ENCODE measurements at regions not wholly inside any gene's neighbourhood (a gene's known extent, or its start where the extent isn't known, plus 50 kb on each side); places are given as distances from the start of the nearest gene placed in this dataset.

DNA sequence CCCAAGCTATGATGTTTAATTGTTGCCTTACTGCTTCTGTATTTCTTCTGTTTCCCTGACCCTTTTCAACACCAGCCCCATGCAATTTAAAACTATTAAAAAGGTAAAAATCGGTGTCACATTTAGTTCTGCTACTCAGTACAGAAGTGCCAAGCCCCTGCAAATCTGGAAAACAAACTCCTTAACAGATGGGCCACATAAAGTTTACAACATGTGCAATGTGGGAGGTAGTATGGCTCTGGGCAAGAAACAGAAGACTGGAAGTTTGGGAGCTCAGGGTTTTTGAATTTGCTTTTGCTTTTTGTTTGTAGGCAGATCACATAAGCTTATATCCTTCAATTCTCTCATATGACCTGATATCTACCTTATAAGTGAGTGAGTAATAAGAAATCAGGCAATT lies 404.0 kb upstream of the ATP2B1 start:
- POLR2A ChIA-PET: no interaction called here
- CTCF ChIA-PET: no interaction called here

DNA sequence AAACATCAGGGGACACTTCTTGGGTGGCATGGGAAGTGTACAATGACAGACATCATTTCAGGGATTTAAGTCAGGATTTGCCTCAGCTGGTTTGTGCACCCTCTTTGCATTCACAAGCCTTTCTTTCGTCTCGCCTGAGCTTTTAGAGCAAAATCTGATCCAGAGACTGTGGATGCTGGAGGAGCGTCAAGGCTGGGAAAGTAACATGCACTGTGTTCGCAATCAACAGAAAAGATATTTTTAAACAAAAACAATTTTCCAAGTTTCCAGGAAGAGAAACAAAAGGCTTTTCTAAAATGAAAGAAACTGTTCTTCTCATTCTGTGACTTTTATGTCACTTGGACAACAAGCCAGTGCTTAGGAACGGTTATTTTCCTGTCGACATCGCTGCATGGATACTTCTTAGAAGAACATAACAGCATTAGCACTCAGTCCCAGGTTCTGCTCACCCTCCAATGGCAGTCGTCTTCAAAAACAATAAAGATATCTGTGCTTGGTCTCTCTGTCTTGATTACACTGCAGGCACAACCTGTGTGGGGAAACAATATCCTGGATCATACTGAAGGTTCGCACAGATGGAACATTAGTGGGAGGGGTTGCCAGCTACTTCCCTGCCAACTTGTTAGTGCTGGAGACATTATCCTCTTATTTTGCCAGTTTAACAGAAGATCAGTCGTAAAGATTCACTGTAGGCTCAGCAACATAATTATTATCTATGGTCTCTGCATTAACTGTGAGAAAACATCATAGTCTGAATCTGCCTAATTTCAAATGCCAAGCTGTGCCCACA lies 403.3 kb upstream of the ATP2B1 start:
- CTCF ChIA-PET: no interaction called here
- POLR2A ChIA-PET: no interaction called here

DNA sequence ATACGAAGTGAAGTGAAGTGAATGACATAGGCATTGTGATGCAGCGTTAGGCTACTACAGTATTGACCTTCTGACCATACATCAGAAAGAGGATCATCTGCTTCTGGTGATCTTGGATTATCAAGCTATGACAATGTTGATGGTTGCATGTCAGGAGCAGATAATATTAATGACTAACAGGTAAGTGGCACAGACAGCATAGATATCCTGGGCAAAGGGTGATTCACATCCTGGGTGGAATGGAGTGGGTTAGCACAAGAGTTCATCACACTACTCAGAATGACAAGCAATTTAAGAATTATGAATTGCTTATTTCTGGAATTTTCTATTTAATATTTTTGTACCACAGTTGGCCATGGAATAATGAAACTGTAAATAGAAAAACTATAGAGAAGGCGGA lies 397.9 kb upstream of the ATP2B1 start:
- ChIA-PET POLR2A (no interaction called here), CTCF (no interaction called here)

DNA sequence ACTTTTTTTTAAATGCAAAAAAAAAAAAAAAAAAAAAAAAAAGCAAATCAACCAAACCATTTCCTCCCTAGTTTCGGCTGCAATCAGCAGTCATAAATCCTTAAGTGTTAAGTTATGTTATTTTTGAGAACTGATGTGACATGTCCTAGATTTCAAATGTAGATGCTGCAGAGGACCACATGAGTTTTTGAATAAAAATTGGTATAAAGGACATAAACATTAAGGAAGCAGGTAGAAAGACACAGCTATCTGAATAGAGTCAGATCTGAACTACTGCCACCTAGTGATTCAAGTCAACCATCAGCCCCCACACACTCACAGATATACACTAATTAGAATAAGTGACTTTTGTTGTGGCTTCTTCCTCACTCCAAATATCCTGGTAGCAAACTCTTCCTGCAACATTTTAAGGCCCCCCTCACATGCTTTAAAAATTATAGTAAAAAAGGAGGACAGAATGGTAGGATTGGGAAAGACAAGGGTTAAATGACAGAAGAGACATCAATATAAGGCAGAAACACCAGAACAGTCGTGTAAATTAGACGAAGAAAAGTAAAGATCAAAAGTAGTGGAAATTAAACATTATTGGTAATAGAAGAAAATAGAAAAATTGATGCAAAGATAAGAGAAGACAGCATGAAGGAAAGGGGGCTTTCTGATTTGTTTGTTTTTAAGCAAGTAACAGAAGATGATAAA lies 394.5 kb upstream of the ATP2B1 start:
- ChIA-PET CTCF (no interaction called here), POLR2A (no interaction called here)

DNA sequence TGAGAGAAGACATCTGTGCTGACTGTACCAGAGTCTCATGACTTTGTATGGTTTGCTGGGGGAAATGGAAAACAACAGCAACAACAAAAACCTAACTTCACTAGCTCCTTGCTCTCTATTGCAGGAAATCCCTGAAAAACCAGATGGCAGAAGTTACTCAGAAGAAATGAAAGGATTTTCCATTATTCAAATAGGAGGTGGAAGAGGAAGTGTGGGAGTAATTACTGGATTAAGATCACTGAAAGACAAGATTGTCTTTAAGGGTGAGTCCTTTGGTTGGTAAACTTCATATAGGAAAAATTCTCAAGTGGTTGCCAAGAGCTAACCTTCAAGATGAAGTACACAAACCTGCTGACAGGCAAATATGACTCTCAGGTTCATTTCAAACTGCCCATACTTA lies 391.9 kb upstream of the ATP2B1 start:
- ChIA-PET CTCF (no interaction called here), POLR2A (no interaction called here)

DNA sequence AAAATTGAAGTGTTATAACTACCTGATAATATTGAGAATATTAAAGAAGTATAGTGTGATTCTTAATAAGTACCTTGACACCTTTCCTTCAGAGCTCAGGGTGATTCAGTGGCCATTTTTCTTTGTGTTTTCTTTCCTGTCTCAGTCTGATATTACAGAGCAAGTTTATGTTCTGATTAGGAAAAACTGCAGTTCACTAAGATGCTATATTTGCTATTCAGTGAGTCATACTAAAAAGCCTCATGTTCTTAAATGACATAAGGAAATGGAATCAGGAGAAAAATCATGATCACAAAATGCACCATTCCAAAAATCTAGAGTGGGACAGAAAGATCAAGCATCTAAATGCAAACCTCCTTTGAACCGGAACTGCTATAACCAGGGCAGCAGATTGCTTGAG lies 390.6 kb upstream of the ATP2B1 start:
- POLR2A ChIA-PET: no interaction called here
- CTCF ChIA-PET: no interaction called here

DNA sequence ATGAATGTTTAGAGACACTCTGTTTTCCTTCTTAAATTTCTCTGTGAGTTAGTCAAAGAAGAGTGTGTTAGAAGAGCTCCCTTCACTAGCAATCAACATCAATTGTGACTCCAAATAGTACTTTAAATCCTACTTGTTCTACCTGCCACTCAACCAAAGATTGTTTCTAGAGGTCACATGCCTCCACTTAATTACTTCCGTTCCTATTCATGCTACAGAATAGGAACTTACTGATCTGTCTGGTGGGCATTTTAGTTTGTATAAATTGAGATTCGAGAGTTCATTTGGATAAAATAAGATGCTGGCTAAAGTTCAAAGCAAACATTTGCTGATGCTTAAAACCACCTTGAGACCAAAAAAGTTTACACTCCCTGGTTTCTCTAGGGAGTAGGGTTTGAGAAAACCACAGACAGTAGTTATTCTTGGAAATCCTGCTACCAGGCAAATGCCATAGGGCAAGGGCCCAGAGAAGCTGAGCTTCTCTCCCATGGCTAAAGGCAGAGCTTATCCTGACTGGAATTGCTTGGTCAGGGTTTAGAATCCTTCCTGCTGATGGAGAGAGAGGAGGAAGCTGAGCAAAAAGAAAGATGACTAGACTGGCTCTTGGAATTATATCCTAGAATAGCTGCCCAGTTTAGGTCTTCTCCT lies 389.6 kb upstream of the ATP2B1 start:
- POLR2A ChIA-PET: no interaction called here
- CTCF ChIA-PET: no interaction called here

DNA sequence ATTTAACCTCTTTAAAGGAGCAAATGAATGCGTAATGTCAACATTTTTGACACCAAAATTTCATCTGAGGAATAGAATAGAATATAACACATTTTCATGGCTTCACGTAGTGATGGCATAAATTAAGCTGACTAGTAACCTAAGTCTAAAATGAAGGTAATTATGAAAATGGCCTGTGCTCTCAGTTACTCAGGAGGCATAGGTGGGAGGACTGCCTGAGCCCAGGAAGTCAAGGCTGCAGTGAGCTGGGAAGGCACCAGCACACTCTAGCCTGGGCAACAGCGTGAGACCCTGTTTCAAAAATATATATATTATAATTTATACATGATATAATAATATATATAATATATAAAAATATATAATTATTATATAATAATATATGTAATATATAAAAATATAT lies 383.2 kb upstream of the ATP2B1 start:
- CTCF ChIA-PET: no interaction called here
- POLR2A ChIA-PET: no interaction called here

DNA sequence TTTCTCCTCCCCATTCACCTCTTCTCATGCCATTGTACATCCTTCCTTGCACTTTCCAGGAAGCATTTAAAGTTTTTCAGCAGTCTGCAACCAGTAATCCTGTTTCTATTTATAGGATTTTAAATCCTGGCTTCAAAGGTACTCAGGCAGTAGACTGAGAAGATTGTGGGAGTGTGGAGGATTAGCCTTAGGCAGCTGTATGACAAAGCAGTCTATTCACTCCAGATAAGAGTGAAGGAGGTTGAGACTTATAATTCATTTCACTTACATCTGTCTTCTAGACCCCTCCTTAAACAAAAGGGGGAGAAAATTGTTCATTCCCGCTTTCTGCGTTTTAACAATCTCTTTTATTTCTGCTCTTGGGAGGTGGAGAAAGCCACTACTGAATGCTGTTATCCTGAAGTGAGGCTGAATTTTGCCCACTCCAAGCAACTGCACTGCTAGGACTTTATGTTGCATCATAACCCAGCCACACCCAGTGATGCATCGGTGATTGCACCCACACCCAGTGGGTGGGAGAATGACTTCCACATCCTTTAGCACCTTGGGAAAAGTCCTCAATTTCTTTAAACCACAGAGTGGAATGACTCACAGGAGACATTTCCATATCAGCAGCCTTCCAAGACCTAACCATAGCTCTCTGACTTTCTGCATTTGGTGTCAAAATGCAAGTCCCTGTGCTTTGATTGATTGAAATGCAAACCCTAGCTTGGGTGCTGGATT lies 382.5 kb upstream of the ATP2B1 start:
- ChIA-PET CTCF (no interaction called here), POLR2A (no interaction called here)

DNA sequence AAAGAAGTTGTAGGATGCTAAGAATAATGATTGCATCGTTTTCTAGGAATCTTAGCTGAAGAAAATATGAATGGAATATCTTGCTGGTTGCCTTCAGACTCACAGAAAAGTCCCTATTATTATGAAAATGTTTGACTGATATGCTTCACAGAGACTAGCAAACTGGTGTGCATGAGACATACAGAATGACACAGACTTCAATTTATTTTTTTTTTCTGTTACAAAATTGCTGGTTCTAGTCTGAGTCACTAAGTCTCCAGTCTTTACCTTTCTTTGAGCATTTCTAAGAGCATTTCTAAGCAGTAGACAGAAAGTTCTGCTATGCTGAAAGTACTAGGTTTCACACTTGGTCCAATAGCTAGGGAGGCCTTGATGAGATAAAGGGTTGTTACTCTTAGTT lies 377.6 kb upstream of the ATP2B1 start:
- POLR2A ChIA-PET: interaction anchor here (0.5 kb wide), 1 partner anchor 55 kb away, joined by 3 read pairs; no protein-coding TSS in a partner anchor
- CTCF ChIA-PET: no interaction called here

DNA sequence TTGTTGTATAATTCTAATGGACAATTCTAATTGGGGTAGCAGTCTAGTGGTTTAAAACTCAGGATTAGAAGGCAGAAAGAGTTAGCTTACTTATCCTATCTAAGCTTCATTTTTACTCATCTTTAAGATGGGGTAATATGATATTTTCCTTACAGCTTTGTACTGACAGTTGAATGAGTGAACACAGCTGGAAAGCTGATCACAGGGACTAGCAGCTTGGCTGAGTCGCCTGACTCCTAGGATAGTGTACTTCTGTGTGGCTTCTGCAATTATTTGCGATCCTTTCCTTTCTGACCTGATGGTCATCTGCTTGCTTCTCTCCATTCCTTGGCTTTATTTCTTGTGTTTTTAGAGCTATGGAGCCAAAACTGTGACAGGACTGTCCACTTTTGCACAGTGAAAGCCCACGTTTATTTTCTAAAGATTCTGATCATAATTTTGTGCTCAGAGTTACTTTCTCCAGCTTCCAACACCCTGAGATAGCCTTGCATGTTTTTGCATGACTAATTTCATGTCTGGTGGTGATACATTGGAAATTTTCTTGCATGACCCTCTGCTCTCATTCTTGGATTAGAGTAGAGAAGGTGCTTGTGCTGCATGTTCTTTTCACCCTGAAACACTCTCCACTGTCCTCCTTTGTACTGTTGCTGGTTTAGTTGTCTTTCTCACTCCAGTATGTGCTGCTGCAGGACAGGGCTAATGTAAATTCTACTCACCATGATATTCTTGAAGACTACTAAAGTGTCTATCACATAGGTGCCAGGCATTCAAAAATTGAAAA lies 377.0 kb upstream of the ATP2B1 start:
- POLR2A ChIA-PET: interaction anchor here (0.5 kb wide), 1 partner anchor 54 kb away, joined by 3 read pairs; no protein-coding TSS in a partner anchor
- CTCF ChIA-PET: no interaction called here

DNA sequence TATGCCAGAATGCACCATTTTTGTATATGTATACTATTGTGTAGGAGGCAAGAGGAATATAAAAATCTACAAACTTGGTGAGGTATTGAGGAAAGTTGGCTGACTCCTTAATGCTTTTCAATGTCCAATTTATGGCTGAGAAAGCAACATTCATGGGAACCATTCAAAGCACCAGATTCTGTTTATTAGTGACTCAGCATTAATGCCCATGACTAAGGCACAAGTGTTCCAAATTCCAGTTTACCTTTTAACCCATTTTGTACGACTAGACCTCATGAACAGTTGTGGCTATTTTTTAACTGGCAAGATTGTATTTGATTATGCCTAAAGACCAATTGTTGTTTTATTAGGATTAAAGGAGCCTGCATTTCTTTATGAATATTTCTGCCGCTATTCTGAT lies 375.4 kb upstream of the ATP2B1 start:
- ChIA-PET CTCF (no interaction called here), POLR2A (no interaction called here)

DNA sequence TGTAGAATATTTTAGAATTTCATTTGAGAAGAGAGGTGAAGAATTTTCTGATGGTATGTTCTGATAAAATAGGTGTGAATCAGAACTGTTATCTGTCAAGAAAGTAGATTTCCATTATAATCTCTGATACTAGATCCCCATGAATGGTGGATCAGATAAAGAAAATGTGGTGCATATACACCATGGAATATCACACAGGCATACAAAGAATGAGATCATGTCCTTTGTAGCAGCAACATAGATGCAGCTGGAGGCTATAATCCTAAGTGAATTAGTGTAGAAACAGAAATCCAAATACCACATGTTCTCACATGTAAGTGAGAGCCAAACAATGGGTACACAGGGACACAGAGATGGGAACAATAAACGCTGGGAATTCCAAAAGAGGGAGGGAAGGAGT lies 372.0 kb upstream of the ATP2B1 start:
- ChIA-PET POLR2A (no interaction called here), CTCF (no interaction called here)

DNA sequence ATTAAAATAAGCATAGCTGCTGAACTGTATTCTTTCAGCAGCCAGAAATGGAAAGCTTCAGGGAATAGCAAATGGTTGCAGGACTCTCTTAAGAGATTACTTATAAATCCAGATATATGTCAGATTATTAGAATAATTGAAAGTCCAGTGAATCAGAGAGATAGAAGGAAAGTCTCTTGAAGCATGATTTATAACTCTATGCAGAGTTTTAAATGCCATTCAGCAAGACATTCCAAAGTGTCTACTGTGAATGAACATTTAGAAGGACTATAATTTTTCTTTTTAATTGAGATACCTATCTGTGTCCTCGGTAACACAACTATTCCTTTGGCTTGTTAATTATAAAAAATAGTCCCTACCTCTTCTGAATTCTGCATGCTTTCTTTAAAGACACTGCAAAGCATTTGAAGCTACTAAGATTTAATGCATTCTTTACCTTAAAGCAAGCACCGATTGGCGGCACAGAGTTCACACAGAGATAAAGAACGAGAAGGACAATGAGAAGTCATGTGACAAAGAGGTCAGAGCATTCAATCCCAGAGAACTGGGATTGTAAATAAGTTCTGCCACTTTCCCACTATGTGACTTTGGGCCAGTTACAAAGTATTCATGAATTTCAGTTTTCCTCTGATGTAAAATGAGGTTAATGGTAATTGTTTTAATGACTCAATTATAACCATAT lies 371.0 kb upstream of the ATP2B1 start:
- POLR2A ChIA-PET: no interaction called here
- CTCF ChIA-PET: no interaction called here

DNA sequence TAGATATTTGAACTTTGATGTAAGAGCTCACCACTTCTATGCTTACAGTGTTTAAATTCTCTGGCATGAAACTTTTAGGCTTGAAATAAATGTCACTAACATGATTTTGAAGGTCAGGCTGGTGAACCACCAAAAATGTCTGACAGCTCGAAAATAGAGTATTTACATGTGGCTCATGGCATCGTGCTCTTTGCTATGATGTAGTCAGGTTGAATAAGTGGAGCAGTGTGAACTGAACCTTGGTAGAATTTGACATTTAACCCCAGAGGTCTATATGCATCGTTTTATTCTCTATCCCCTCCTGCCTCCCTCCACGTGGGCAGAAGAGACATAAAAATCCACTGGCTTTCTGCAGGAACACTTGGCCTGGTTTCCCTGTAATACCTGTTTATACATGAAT lies 369.7 kb upstream of the ATP2B1 start:
- CTCF ChIA-PET: no interaction called here
- POLR2A ChIA-PET: no interaction called here

DNA sequence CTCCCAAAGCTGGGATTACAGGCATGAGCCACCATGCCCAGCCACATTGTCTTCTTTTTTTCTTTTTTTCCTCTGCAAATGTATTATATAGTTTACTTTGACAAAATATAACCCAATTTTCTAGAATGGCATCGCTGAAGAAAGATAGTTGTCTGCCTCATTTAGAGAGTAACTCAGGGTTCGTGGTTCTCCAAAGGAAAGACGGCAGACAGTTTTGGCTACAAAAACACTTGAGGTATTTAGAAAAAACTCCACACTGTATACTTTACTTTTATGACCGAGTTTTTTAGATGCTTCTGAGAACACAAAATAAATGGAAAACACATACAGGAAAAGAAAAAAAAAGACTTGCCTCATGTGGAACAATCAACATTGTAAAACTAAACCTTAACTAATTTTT lies 369.1 kb upstream of the ATP2B1 start:
- ChIA-PET POLR2A (no interaction called here), CTCF (interaction anchor here (0.7 kb wide), 1 partner anchor 202 kb away, joined by 3 read pairs; no protein-coding TSS in a partner anchor)

DNA sequence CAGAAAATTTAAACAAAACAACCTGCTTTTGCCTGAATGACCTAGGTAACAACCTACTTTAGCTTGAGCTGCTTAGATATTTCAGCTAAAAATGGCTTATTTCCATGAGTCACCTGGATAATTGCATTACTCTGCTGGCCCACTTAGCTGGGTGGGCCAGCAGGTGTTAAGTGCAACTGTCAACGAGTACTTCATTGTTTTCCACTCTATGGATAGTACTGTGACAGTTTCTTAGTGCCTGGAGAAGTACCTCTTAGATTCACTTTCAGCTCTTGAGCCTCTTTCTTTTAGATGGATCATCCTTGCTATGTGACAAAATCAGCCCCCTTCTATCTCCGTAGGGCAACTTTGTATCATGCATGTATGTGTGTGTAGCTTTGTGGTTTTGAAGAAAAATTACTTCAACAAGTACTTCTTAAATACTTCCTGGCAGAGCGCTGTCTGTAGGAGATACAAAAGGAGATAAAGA lies 368.2 kb upstream of the ATP2B1 start:
- POLR2A ChIA-PET: no interaction called here

DNA sequence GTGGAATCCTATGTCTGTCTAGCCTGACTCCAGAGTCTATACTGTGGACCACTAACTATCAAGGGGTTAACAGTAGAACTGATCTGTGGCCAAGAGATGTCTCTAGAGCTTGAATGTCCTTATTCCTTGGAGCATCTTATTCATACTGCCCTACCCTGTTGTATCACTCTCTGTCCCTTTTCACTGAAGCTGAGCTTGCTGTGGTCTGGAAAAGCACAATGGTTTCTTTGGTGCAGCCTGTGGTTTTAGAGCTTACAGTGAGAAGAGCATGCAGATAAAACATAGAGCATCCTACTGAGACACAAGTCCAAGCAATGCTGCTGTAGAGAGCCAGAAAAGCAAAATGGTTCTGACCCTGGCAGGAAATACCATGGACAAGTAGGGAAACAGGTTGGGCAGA lies 367.0 kb upstream of the ATP2B1 start:
- ChIA-PET CTCF (no interaction called here), POLR2A (no interaction called here)

More for the DNA sequence above, 368.2 kb upstream of the ATP2B1 start:
- CTCF ChIA-PET: interaction anchor here (0.7 kb wide), 1 partner anchor 203 kb away, joined by 3 read pairs; no protein-coding TSS in a partner anchor

DNA sequence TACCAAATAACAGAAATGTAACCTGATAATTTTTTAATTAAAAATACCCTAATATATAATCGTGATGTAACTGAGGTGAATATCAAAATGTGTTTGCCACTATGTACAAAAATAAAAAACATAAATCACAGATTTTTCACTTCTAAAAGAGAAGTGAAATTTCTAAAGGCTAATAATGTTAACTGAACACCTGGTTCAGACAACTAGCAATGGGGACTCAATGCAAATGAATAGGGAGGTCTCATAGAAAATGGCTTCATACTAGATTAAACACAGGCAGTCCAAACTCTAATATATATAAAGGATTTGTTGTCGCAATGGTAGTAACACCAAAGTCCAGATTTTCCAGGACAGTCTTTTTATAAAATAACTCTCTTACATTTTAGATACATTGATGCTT lies 365.4 kb upstream of the ATP2B1 start:
- CTCF ChIA-PET: no interaction called here
- POLR2A ChIA-PET: no interaction called here
